ENCODE measurements at regions not wholly inside any gene's neighbourhood (a gene's known extent, or its start where the extent isn't known, plus 50 kb on each side); places are given as distances from the start of the nearest gene placed in this dataset.

DNA sequence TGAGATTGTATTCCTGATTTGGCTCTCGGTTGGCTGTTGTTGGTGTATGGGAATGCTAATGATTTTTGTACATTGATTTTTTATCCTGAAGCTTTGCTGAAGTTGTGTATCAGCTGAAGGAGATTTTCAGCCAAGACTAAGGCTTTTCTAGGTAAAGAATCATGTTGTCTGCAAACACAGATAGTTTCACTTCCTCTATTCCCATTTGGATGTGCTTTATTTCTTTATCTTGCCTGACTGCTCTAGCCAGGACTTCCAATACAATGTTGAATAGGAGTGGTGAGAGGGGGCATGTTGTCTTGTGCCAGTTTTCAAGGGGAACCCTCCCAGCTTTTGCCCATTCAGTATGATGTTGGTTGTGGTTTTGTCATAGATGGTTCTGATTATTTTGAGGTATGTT is 90.4 kb downstream of the CYP26B1 start:
- no peak overlapping the region for H2AFZ ChIP-seq (ENCODE audit: low read depth, low read length)
- TF ChIP-seq CTCF (IDR thresholded peaks at IDR 0.05; ENCODE audit: low read depth, low read length): no peak
- TF ChIP-seq EZH2phosphoT487 (IDR thresholded peaks at IDR 0.05; ENCODE audit: low read depth): no peak
- H3K27me3 ChIP-seq (ENCODE audit: low read depth, low read length): peaks cover 6% of the 10 kb centered on the region; the same call in 1 of the 2 replicates
- H3K27ac ChIP-seq (ENCODE audit: low read length): no peak overlapping the region
- H4K20me1 ChIP-seq (ENCODE audit: insufficient read depth, low read length): no peaks in the 10 kb centered on the region
- H3K4me2 ChIP-seq (ENCODE audit: low read length): no peak overlapping the region
- no peaks in the 10 kb centered on the region for H3K79me2 ChIP-seq (ENCODE audit: low read length)
- H3K9me3 ChIP-seq (ENCODE audit: insufficient read depth, low read length): no peaks in the 10 kb centered on the region
- H3K9ac ChIP-seq (ENCODE audit: low read length): no peak overlapping the region
- no peaks in the 10 kb centered on the region for H3K4me1 ChIP-seq (ENCODE audit: low read length)
- no peaks in the 10 kb centered on the region for H3K36me3 ChIP-seq (replicated peaks; ENCODE audit: low read depth, low read length)
- no peak overlapping the region for H3K4me3 ChIP-seq (ENCODE audit: low read length)

- Histone ChIP-seq H3K4me1 (ENCODE audit: low read length) (no peaks in the 10 kb centered on the region), H3K9me3 (ENCODE audit: insufficient read depth, low read length) (no peaks in the 10 kb centered on the region), H3K79me2 (ENCODE audit: low read length) (no peaks in the 10 kb centered on the region), H2AFZ (ENCODE audit: low read depth, low read length) (no peak overlapping the region), H3K4me3 (ENCODE audit: low read length) (no peak overlapping the region), H3K27ac (ENCODE audit: low read length) (no peak overlapping the region), H3K36me3 (replicated peaks; ENCODE audit: low read depth, low read length) (no peaks in the 10 kb centered on the region), H3K27me3 (ENCODE audit: low read depth, low read length) (no peaks in the 10 kb centered on the region), H3K9ac (ENCODE audit: low read length) (no peak overlapping the region), H4K20me1 (ENCODE audit: insufficient read depth, low read length) (no peaks in the 10 kb centered on the region), H3K4me2 (ENCODE audit: low read length) (no peak overlapping the region)
- TF ChIP-seq EZH2phosphoT487 (IDR thresholded peaks at IDR 0.05; ENCODE audit: low read depth): no peak
- TF ChIP-seq CTCF (IDR thresholded peaks at IDR 0.05; ENCODE audit: low read depth, low read length): no peak
Observed at GRCh38 chr2:72051971-72052505, 95.6 kb downstream of the CYP26B1 start.

- no peak for TF ChIP-seq EZH2phosphoT487 (IDR thresholded peaks at IDR 0.05; ENCODE audit: low read depth)
- no peak for TF ChIP-seq CTCF (IDR thresholded peaks at IDR 0.05; ENCODE audit: low read depth, low read length)
- H3K4me3 ChIP-seq (ENCODE audit: low read length): no peak overlapping the region
- no peaks in the 10 kb centered on the region for H4K20me1 ChIP-seq (ENCODE audit: insufficient read depth, low read length)
- H3K4me1 ChIP-seq (ENCODE audit: low read length): no peaks in the 10 kb centered on the region
- H3K27ac ChIP-seq (ENCODE audit: low read length): no peak overlapping the region
- no peaks in the 10 kb centered on the region for H3K9me3 ChIP-seq (ENCODE audit: insufficient read depth, low read length)
- no peaks in the 10 kb centered on the region for H3K79me2 ChIP-seq (ENCODE audit: low read length)
- peaks cover 5% of the 10 kb centered on the region; the same call in 1 of the 2 replicates for H3K27me3 ChIP-seq (ENCODE audit: low read depth, low read length)
- H3K9ac ChIP-seq (ENCODE audit: low read length): no peak overlapping the region
- H2AFZ ChIP-seq (ENCODE audit: low read depth, low read length): no peak overlapping the region
- no peaks in the 10 kb centered on the region for H3K36me3 ChIP-seq (replicated peaks; ENCODE audit: low read depth, low read length)
- no peak overlapping the region for H3K4me2 ChIP-seq (ENCODE audit: low read length)
Observed at GRCh38 chr2:72051204-72051603, 96.5 kb downstream of the CYP26B1 start.

GRCh38 chr2:72050734-72051133 is 96.9 kb downstream of the CYP26B1 start:
- Histone ChIP-seq H2AFZ (ENCODE audit: low read depth, low read length) (no peak overlapping the region), H3K27ac (ENCODE audit: low read length) (no peak overlapping the region), H3K4me1 (ENCODE audit: low read length) (no peaks in the 10 kb centered on the region), H3K27me3 (ENCODE audit: low read depth, low read length) (peaks cover 5% of the 10 kb centered on the region; the same call in 1 of the 2 replicates), H3K4me3 (ENCODE audit: low read length) (no peak overlapping the region), H3K36me3 (replicated peaks; ENCODE audit: low read depth, low read length) (no peaks in the 10 kb centered on the region), H3K4me2 (ENCODE audit: low read length) (no peak overlapping the region), H3K9me3 (ENCODE audit: insufficient read depth, low read length) (no peaks in the 10 kb centered on the region), H3K9ac (ENCODE audit: low read length) (no peak overlapping the region), H3K79me2 (ENCODE audit: low read length) (no peaks in the 10 kb centered on the region), H4K20me1 (ENCODE audit: insufficient read depth, low read length) (no peaks in the 10 kb centered on the region)
- TF ChIP-seq EZH2phosphoT487 (IDR thresholded peaks at IDR 0.05; ENCODE audit: low read depth) (no peak), CTCF (IDR thresholded peaks at IDR 0.05; ENCODE audit: low read depth, low read length) (no peak)
